ENCODE measurements at regions not wholly inside any gene's neighbourhood (a gene's known extent, or its start where the extent isn't known, plus 50 kb on each side); places are given as distances from the start of the nearest gene placed in this dataset.

DNA sequence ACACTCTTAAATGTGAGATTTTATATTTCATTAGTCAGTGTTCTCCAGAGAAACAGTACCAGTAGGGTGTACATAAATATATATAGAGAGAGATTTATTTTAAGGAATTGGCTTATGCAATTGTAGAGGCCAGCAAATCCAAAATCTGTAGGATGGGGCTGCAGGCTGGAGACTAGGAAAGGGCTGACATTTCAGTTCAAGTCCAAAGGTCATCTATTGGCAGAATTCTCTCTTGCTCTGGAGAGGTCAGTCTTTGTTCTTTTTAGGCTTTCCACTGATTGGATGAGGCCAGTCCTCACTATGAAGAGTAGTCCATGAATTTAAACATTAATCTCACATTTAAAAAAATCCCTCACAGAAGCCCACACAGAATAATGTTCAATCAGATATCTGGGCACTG, 170.8 kb upstream of the NCKAP5 start:
- TF ChIP-seq CTCF (IDR thresholded peaks at IDR 0.05): no peak
- no peak for TF ChIP-seq POLR2A (IDR thresholded peaks at IDR 0.05; ENCODE audit: low read depth)
- TF ChIP-seq EP300 (IDR thresholded peaks at IDR 0.05): no peak

Data from esophagus muscularis mucosa (tissue), 4 donors.